ENCODE measurements at regions not wholly inside any gene's neighbourhood (a gene's known extent, or its start where the extent isn't known, plus 50 kb on each side); places are given as distances from the start of the nearest gene placed in this dataset.
"Not testable (repeated sequence)": the region's sequence is repeated elsewhere in the genome, so short reads cannot be mapped to it uniquely, and the experiment has no call there.

DNA sequence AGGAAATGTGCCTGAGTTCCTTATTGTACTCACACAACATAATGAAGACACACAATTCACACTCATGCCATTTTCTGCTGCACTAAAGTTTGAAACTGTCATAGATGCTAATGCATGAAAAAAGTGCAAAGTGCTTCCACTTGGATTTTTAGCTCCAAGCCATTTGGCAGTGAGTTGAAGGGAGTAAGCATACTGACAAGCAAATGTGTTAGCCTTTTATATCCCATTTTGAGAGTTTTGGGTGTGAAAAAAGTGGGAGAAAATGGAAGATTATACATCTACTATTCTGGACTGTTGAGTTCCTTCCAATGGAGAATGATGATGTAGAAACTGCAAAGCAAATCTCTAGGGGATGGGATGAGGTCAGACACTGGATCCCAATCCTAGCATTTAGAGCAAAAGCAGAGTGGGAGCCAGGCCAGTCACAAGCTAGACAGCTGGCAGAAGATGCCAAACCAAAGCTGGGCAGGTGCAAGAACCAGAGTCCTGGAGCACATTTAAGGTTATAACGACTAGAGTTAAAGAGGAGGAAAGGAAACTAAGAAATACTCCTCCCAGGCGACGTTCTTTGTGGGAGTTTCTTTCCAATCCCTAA lies 216.8 kb downstream of the FBXO8 start:
- no peak for DNase-seq

DNA sequence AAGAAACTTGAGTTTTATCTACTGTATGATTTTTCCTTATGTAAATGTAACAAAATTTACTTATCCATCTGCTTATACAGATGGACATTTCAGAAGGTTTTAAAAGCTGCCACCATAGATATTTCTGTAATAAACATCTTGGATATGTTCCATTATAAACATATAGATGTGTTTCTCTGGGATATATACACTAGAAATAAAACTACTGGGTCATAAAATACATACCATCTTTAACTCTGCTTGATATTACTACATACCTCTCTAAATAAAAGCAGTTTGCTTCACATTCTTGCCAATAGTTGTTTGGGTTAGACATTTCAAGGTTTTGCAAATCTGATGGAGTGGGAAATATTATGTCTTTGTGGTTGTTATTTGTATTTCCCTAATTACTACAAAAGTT lies 220.6 kb downstream of the FBXO8 start:
- DNase-seq = no peak

DNA sequence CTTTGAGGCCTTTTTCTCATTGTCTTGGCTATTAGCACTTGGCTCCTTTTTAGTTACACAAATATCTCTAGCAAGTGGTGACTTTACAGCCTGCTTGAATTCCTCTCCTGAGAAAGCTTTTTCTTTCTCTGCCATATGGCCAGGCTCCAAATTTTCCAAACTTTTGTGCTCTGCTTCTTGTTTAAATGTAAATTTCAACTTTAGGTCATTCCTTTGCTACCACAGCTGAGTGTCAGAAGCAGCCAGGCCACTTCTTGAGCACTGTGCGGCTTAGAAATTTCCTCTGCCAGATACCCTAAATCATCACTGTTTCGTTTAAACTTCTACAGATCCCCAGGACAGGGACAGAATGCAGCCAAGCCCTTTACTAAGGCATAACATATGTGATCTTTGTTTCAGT lies 222.4 kb downstream of the FBXO8 start:
- no peak for DNase-seq

DNA sequence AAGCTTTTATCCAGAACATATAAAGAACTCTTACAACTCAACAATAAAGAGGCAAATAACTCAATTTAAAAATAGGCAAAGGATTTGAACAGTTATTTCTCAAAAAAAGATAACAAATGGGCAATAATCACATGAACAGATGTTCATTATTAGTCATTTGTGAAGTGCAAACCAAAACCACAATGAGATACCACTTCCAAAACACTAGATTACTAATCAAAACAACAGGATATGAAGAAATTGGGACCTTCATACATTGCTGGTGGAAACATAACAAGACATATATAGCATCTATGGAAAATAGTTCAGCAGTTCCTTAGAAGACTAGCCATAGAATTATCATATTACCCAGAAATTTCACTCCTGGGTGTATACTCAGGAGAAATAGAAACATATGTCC lies 224.6 kb downstream of the FBXO8 start:
- DNase-seq = no peak

DNA sequence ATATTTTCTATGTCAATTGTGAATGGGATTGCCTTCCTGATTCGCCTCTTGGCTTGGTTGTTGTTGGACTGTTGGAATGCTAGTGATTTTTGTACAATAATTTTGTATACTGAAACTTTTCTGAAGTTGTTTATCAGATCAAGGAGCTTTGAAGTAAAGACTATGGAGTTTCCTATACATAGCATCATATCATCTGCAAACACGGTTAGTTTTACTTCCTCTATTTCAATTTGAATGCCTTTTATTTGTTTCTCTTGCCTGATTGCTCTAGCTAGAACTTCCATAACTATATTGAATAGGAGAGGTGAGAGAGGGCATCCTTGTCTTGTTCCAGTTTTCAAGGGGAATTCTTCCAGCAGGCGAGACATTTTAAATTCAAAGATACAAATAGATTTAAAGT lies 226.5 kb downstream of the FBXO8 start:
- DNase-seq = no peak

DNA sequence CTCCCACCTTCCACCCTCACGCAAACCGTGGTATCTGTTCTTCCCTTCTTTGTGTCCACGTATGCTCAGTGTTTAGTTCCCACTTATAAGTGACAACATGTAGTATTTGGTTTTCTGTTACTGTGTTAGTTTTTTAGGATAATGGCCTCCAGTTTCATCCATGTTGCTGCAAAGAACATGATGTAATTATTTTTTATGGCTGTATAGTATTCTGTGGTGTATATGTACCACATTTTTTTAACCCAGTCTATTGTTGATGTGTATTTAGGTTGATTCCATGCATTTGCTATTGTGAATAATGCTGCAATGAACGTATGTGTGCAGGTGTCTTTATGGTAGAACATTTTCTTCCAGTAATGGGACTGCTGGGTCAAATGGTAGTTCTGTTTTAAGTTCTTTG lies 228.1 kb downstream of the FBXO8 start:
- no peak for DNase-seq

DNA sequence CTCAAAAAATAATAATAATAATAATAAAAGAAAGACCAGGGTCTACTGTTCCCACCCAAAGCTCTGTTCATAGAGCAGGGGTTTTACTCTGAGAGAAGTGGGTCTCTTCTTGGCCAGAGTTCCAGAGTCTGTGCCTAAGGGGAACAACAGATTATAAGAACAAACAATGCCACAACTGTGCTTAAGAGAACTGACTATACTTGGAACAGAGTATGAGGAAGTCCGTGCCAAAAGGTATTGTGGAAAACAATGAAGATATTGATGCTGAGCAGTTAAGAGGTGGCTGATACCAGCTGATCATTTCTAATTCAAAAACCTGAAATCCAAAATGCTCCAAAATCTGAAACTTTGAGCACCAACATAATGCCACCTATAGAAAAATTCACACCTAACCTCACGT lies 229.6 kb downstream of the FBXO8 start:
- DNase-seq = no peak

DNA sequence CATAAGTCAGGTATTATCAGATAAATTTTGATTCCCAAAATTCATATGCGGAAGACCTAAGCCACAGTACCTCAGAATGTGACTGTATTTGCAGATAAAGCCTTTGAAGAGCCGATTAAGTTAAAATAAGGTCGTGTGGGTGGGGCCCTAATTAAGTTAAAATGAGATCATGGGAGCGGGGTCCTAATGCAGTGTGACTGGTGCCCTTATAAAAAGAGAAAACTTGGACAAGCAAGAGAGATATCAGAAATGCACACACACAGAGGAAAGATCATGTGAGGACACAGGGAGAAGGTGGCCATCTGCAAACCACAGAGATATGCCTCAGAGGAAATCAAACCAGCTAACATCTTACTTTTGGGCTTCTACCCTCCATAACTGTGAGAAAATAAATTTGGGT lies 236.1 kb downstream of the FBXO8 start:
- no peak for DNase-seq

DNA sequence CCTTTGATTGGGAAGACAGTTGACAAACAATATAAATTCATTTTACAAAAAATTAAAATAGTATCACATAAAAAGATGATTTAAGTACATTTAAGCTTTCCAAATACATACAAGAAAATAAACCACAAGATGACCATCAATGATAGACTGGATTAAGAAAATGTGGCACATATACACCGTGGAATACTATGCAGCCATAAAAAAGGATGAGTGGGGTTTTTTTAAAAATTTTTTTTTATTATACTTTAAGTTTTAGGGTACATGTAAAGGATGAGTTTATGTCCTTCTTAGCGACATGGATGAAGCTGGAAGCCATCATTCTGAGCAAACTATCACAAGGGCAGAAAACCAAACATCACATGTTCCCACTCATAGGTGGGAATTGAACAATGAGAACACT lies 237.6 kb downstream of the FBXO8 start:
- not testable (repeated sequence) for DNase-seq

DNA sequence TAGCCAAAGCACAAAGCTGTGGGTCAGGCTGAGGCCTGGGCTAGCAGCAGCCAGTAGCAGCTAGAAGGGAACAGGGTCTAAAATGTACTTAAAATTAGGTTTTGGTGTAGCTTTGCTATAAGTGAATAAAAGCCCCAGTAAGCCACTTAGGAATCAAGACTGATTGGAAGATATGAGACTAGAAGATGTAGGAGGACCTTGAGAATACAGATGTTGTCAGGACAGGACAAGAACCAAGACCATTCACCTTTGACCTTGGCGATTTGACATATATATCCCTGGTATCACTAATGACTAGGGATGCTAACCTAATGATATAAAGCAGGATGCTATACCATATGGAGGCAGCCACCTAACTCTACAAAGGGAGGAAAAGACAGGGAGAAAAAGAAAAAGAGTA lies 238.1 kb downstream of the FBXO8 start:
- no peak for DNase-seq

DNA sequence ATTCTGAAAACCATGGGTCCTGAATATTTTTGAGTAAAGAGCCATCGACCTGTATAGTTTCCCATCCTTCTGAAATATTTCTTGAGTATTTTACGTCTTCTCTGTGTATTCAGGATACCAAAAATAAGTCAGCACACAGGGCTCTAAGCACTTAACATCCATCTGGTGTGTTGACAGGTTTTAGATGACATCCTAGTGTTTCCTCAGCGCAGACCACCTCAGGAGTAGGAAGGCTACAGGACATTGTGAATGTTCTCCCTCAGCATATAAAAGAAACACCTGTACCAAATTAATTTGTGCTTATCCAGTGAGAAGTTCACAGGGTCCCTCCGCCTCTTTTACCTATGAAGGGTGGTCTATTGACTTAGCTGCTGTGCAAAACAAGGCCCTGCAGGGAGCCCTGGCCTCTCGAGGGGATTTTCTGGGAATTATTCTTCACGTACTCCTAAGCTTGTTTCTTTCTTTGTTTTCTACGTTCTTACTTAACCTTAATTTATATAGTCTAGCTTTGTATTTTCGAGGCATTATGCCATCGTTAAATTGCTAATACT lies 241.8 kb downstream of the FBXO8 start:
- no peak for DNase-seq

DNA sequence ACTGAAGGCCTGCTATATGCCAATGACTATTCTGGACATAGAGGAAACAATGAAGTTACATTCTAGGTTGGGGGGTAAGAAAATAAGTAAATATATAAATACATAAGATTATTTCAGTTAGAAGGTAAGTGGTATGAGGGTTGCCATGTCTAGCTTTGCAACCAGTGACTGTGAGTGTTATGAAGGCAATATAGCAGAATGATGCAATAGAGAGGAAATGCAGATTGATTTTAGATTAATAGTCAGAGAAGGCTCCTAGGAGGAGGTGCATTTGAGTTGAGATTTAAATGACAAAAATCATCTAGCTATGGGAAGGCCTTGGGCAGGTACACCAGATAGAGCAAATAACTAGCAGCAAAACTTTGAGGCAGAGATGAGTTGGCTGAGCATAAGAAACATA lies 243.2 kb downstream of the FBXO8 start:
- DNase-seq = no peak

DNA sequence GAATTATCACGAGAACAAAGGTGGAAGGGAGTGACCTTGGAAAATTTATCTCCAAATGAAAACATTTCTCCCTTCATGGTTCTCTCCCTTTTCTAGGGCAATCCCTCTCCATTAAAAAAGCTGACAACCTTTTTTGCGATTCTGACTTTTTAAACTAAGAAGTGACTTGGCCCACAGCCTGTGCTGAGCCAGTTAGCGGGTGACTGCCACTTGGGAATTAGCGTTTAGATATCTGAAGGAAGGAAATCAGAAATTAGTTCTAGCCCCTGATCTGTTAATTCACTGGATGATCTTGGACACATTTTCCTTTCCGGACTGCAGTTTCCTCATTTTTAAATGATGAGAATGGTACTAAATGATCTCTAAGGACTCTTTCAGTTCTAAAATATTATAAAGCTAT lies 245.0 kb downstream of the FBXO8 start:
- DNase-seq = no peak

DNA sequence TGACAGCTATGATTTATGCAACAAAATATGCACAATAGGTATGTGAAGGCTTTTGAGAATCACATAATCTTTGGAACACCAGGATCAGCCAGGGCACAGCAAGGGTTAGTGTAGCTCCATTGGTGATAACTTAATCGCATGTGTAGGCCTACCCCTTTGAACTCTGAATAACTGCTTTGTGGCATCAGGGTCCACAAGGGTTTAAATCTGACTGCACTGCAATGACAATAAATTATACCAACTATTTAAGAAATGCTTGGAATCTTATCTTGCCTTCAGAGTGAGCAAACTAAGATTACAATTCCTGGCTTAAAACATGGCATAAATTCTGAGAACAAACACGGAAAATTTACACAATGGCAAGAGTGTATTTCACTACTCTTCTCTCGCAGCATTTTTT lies 245.8 kb downstream of the FBXO8 start:
- no peak for DNase-seq

DNA sequence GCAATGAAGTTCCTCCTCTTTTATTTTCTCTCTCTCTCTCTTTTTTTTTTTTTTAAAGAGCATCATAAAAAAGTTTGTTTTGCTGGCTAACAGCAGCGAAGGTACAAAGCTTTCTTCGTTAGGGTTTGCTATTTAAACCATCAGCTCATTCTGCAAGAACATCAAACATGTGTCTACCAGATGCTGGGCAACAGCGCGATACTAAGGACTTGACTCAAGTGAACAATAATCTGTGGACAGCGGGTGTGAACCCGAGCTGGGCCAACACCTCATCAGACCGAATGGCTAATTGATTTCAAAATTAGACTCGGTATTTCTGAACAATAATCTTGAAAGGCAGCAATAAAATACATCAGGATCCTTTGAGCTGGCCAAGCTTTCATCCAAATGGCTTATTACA lies 246.4 kb downstream of the FBXO8 start:
- no peak for DNase-seq

DNA sequence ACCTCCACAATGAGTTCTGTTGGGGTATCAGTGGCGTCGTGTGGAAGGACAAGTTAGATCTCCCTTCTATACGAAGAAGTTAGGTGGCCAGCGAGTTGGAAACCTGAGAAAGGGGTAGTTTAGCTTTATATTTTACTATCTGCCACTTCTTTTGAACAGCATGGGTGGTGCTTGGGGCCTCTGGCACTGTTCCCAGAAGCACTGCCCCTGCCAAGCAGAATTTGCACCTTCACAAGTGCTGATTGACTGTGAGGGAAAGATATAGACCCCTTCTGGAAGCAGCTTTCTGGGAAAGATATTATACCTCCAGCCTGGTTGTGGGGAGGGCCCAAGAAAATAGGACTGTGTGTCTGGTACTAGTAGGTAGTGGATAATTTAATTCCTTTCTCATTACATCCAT lies 246.9 kb downstream of the FBXO8 start:
- DNase-seq = no peak

DNA sequence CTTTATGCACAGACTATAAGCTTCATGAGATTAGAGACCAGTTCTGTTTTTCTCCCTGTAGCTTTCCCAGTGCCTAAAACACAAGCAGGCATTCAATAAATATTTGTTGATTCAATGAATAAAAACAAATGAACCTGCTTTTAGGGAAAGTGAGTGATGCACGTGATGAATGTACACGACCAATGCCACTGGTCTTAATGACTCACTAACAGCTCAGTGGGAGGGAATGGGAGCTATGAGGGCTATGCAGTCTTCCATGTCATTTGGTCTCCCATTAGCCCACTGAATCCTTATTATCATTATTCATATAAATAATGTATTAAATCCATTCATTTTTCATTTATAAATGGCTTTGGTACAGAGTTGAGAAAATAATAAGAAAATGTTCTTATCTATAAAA lies 247.4 kb downstream of the FBXO8 start:
- no peak for DNase-seq

DNA sequence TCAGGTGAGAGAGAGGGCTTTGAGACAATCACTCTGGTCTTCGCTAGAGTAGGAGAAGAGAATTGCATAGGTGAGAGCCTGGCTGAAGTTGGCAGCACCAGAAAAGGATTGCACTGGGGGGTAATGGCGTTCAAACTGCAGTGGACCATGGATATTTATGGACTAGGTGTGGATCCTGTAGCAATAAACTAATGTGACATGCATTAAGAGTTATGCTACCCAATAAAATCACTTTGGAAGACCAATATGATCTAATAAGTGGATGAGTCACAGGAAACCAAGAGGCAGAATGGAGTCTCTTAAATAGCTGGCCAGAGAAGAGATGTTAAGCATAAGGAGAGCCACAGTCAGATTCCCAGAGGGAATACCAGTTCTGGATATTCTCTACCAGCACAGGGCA lies 259.8 kb downstream of the FBXO8 start:
- DNase-seq = no peak

DNA sequence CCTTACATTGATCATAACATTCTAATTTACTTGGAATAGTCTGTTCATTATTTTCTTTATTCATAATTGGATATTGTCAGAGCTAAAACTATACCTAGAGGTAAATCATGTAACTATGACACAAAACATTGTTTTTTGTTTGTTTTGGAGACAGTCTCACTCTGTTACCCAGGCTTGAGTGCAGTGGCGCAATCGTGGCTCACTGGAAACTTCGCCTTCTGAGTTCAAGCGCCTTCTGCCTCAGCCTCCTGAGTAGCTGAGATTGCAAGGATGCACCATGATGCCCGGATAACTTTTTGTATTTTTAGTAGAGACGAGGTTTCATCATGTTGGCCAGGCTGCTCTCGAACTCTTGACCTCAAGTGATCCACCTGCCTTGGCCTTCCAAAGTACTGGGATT lies 265.2 kb downstream of the FBXO8 start:
- DNase-seq = no peak

DNA sequence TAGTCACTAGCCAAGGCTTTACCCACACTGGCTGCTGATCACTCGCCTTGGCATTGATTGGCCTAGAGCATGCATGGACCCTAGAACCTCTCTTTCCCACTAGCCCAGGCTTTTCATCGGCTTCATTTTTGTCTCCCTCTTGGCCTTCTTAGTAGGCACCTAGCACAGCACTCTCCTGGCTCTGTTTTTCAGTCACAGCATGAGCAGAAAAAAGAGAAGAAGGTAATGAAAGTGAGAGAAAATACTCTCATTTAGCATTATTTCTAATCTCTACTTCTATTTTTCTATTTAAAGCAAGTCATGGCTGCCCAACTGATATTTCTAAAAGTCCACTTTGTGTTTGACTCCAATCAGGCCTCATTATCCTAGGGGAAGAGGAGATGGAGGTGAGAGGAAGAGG lies 267.2 kb downstream of the FBXO8 start:
- DNase-seq = no peak

DNA sequence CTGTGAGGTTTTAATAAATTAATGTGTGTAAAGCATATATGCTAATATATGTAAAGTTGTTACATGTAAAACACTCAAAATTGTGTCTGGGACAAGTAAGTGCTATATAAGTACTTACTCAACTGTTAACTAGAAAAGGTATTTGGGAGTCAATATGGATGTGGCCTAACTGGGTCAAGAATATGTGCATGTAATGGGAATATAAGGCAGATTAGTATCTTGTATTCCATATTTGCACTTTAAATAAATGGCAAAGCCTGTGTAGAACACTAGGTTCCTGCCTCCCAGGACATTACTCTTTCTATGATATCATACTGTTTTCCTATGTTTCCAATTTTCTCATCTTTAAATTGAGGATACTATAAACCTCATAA lies 270.6 kb downstream of the FBXO8 start:
- DNase-seq = no peak

DNA sequence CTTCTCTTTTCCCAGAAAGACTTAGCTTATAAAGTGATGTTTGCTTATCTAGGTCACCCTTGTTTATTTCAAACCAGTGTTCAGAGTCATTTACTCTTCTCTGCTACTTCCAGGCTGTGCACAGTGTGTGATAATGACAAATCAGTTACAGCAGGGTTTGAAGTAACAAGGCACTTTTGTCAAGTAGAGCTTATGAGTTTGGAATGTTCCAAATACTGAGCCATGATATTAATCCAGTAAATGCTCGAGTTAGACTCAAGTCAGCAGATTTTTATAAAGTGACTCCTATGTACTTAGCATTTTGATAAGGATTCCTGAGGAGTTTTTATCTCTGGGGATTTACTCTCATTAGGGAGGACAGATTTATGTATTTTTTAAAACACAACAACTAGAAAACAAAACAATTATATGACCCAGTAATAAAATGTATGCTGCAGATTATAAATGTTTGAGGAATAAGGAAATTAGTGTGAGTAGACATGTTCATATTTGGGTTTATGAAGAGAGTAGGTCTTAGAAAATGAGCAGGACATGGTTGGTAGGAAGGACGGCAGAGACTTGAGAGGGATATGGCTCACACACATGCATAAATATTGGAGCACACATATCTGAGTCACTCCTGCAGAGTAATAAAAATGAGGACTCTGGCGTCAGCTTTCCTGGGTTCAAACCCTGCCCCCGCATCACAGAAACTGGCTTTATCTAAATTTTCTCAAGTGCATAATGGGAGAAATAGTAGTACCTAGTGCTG lies 271.2 kb downstream of the FBXO8 start:
- no peak for DNase-seq

DNA sequence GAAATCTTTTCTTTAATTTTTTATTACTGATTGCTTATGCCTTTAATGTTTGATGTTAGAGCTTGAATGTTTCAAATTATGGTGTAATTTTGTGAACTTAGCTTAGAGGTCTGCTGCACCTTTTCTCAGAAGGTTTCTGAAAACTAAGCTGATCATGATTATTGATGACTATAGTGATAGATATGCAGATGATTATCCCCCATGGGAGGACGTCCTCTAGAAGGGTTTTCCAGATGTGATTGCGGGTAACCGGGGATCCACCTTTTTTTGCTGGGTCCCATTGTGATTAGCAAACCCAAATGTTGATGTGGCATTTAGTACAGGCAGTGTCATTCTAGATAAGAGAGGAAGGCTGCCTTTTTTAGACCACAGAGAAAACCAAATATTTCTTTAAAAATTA lies 272.9 kb downstream of the FBXO8 start:
- no peak for DNase-seq

DNA sequence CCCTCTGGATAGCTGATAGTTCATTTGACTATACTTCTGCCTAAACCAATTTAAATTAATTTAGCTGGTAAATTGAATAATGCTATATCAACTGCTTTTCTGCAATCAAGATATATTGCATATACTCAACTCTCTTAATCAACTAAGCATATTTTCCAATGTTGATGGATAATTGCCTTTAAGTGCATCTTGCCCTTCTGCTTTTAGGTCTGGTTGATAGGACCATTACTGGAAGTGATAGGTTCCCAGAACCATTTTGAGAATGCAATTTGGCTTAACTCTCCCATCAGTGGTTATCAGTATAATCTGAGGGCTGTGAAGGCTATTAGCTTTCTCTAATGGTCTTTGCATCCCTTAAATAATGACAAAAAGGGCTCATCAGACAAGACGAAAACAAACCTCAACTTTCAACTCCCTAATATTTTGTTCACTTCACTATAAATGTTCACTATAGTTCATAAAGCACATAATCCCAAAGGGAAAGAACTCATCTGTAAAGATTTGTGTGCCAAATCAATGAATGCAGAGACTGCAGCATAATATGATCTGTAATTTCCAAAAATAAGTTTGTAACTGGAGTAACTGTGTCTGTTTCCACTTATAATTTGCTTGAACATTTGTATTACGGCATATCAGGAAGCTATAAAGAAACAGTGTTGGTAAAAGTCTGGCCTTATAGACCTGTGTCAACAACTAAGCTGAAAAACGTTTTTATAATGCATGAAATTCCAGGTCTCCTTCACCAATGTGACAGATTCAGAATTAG lies 273.6 kb downstream of the FBXO8 start:
- DNase-seq = no peak

All from CD4-positive, alpha-beta T cell treated with Interleukin-17A for 4 hours (primary cell).